Small intestine (tissue), 7 donors: ENCODE measurements at regions not wholly inside any gene's neighbourhood (a gene's known extent, or its start where the extent isn't known, plus 50 kb on each side); places are given as distances from the start of the nearest gene placed in this dataset.

Experiments used
- DNase-seq, 2 donors: peaks; one replicate each; pipeline versions ENCODE4 v3.0.0 to v3.0.0-alpha.2; 2013
- FAIRE-seq: peaks from 2 replicates; lab custom pipeline; 2012; peaks lifted over from hg19 to GRCh38; lab: Jason Lieb, UNC
- H3K27ac ChIP-seq, 3 donors: one replicate each; pipeline ENCODE4 v1.5.1; 2013; ENCODE audit warnings: low read length in 2 of 3, mild to moderate bottlenecking in 2 of 3, control low read depth in 1 of 3, inconsistent platforms in 1 of 3, low read depth in 1 of 3, moderate library complexity in 1 of 3
- H3K27me3 ChIP-seq, 3 donors: one replicate each; pipeline ENCODE4 v1.6.1; 2013; ENCODE audit warnings: low read length in 3 of 3, inconsistent platforms in 1 of 3; ENCODE audit not compliant: control insufficient read depth in 3 of 3, insufficient read depth in 3 of 3
- H3K36me3 ChIP-seq, 3 donors: one replicate each; pipeline ENCODE4 v1.6.1; 2013; ENCODE audit warnings: low read length in 3 of 3, inconsistent platforms in 1 of 3, low read depth in 1 of 3, mild to moderate bottlenecking in 1 of 3, moderate library complexity in 1 of 3; ENCODE audit not compliant: control insufficient read depth in 3 of 3, insufficient read depth in 2 of 3
- H3K4me1 ChIP-seq, 3 donors: one replicate each; pipeline ENCODE4 v1.6.1; 2013; ENCODE audit warnings: low read length in 2 of 3, inconsistent platforms in 1 of 3, low read depth in 1 of 3, mild to moderate bottlenecking in 1 of 3, moderate library complexity in 1 of 3; ENCODE audit not compliant: control insufficient read depth in 3 of 3, insufficient read depth in 2 of 3
- H3K4me3 ChIP-seq, 3 donors: one replicate each; pipeline ENCODE4 v1.5.1; 2013; ENCODE audit warnings: low read length in 3 of 3, control low read depth in 1 of 3, inconsistent platforms in 1 of 3, low read depth in 1 of 3, mild to moderate bottlenecking in 1 of 3, moderate library complexity in 1 of 3
- H3K9me3 ChIP-seq, 2 donors: one replicate each; pipeline ENCODE4 v1.6.1; 2013; ENCODE audit warnings: low read depth in 1 of 2, low read length in 1 of 2; ENCODE audit not compliant: control insufficient read depth in 2 of 2, insufficient read depth in 1 of 2
- WGBS, 3 donors: extraction: QIAGEN DNeasy Blood & Tissue Kit; methylation state at CpG; one replicate each; pipeline ENCODE4 v1.1.7; 2013; 5-methylcytosine and 5-hydroxymethylcytosine counted together
- donor health status: healthy with polysubstance abuse.
- donor health status: control.
- donor health status: control.
- donor health status: Bipolar disorder and iron deficiency.
- donor health status: healthy.

DNA sequence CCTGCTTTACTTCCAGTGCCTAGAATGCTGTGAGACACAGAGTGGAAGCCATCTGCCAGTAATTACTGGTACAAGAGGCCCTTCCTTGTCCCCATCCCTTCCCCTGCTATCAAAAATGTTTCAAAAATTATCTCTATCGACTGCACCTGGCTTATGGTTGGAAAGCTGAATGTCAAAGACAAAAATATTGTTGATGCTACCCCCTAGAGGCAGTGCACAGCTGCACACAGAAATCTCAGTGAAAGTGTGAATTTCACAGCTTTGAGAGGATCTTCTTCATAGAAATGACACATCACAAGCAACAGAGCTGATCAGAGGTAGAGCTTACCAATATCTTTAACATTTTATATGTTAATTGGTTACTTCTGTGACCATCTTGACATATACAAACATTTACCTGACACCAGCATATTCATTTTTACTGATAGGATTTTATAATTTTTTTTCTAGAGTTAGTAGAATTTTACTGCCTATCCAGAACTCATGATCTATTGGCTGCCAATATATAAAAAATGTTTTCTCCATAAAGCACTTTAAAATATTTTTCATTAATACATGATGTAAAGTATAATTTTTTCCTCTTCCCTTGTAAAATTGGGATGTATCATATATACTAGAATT, 138.0 kb downstream of the AACS start:
- Histone ChIP-seq H3K4me3 (no peak overlapping the region), H3K27me3 (peaks cover 0 to 7% (median 4%) of the 10 kb centered on the region in 3 donors), H3K27ac (no peak overlapping the region), H3K36me3 (no peaks in the 10 kb centered on the region), H3K4me1 (no peaks in the 10 kb centered on the region), H3K9me3 (peaks cover 0 to 5% of the 10 kb centered on the region in 2 donors)
- FAIRE-seq (no peak), DNase-seq (peak; percentile 15 to 16)
- WGBS, 3 donors, result 3 to 13% (median 6%) methylated on average over 1 of the region's 1 CpG

DNA sequence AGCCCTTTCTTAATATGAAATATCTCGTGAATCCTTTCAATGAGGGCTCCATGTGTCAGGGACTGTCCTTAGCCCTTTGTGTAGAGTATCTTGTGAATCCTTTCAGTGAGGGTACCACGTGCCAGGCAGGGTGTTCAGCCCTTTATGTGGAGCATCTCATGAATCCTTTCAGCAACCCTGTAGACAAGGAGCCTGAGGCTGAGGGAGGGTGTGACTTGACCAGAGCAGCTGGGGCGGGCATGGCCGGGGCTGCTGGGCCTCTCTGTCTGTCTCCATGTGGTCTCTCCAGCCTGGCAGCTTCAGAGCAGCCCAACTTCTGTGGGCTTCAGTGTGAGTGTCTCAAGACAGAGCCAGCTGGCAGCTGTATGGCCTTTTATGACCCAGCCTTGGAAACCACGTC, 140.2 kb downstream of the AACS start:
- Histone ChIP-seq H3K27ac (no peak overlapping the region), H3K36me3 (no peaks in the 10 kb centered on the region), H3K27me3 (peaks cover 0 to 2% (median 0%) of the 10 kb centered on the region in 3 donors), H3K4me1 (no peaks in the 10 kb centered on the region), H3K4me3 (no peak overlapping the region), H3K9me3 (peaks cover 0 to 4% of the 10 kb centered on the region in 2 donors)
- DNase-seq (no peak), FAIRE-seq (no peak)
- WGBS, 3 donors, result 62 to 64% (median 63%) methylated on average over 5 of the region's 5 CpGs

DNA sequence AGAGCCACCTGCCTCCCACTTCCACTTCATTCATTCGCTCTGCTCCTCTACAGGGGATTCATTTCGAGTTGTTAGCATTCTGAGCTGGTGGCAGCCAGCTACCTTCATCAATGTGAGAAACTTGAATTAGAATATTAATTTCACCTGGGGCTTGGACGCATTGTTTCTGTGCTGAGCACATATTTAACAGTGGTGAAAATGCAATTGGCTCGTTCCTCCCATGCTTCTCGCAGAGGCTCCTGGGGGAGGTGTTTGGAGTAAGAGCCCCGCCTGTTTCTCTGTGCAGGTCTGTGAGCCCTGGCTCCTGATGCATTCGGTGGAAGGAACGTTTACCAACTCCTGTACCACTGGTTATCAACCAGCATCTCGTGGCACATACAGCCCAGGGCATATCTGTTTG, 141.5 kb downstream of the AACS start:
- no peaks in the 10 kb centered on the region for H3K27me3 ChIP-seq
- 57 to 63% (median 58%) methylated on average over 9 of the region's 9 CpGs for WGBS, 3 donors
- no peak for FAIRE-seq

DNA sequence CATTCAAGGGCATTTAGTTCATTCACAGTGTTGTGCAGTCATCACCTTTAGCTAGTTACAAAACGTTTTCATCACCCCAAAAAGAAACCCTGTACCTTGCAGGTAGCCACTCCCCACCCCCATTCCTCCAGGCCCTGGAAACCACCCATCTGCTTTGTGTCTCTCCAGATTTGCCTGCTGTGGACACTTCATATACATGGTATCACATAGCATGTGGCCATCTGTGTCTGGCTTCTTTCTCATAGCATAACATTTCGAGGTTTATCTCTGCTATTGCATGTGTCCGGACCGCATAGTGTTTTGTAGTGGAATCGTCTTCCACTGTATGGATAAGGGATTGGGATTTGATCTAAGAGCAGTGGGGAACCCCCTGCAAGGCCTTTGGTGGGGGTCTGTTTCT, 143.1 kb downstream of the AACS start:
- 65 to 75% (median 68%) methylated on average over 5 of the region's 5 CpGs for WGBS, 3 donors

More for the DNA sequence above, 141.5 kb downstream of the AACS start:
- Histone ChIP-seq H3K9me3 (no peaks in the 10 kb centered on the region), H3K4me1 (no peaks in the 10 kb centered on the region), H3K36me3 (no peaks in the 10 kb centered on the region), H3K27ac (no peak overlapping the region), H3K4me3 (no peak overlapping the region)
- DNase-seq, result no peak

DNA sequence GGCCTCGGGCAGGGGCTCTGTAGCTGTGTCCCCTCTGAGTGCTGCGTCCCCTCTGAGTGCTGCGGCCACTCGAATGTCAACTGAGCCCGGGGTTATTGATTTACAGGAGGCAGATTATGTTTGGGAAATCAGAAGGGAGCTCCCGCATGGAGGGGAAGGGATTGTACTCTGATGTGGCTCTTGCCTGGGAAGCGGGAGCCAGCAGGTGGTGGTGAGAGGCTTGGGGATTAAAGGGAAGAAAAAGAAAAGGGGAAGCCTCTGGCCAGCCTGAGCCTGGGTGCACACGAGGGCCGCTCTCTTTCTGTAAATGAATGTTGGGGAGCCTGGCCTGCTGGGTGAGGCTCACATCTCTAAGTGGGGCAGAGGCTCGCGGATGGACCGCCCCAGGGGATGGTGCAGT, 143.7 kb downstream of the AACS start:
- Histone ChIP-seq H3K36me3 (no peaks in the 10 kb centered on the region), H3K27ac (no peak overlapping the region), H3K9me3 (no peaks in the 10 kb centered on the region), H3K4me3 (no peak overlapping the region), H3K27me3 (no peaks in the 10 kb centered on the region), H3K4me1 (no peaks in the 10 kb centered on the region)
- no peak for FAIRE-seq
- 39 to 68% (median 44%) methylated on average over 9 to 12 of the region's 12 CpGs for WGBS, 3 donors
- DNase-seq, result no peak

More for the DNA sequence above, 143.1 kb downstream of the AACS start:
- DNase-seq, result no peak
- H3K4me3 ChIP-seq, result no peak overlapping the region
- no peaks in the 10 kb centered on the region for H3K36me3 ChIP-seq
- H3K27ac ChIP-seq, result no peak overlapping the region
- FAIRE-seq, result no peak
- no peaks in the 10 kb centered on the region for H3K27me3 ChIP-seq
- no peaks in the 10 kb centered on the region for H3K9me3 ChIP-seq
- H3K4me1 ChIP-seq, result no peaks in the 10 kb centered on the region

DNA sequence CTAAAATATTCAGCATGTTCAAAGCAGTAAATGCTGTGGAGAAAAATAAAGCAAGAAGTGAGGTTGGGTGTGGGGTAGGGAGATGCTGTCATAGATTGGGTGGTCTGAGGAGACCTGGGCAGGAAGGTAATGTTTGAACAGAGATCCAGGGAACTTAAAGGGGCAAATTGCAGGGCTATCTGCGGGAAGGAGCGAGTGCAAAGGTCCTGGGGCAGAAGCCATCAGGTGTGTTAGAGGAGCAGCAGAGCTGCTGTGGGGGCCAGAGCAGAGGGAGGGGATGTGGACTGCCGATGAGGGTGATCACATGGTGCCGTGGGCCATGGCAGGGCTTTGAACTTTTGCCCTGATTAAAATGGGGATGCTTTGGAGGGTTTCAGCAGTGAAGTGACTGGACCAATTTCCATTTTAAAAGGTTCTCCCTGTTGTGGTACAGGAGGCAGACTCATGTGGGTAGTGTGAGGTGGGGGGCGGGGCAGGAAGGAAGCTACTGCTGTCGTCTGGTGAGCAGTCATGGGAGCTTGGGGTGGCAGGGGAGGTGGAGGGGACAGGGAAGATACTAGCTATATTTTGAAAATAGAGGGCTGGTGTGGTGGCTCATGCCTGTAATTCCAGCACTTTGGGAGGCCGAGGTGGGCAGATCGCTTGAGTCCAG, 145.0 kb downstream of the AACS start:
- Histone ChIP-seq H3K36me3 (no peaks in the 10 kb centered on the region), H3K9me3 (peaks cover 0 to 4% of the 10 kb centered on the region in 2 donors), H3K4me1 (no peaks in the 10 kb centered on the region), H3K27ac (no peak overlapping the region), H3K4me3 (no peak overlapping the region), H3K27me3 (no peaks in the 10 kb centered on the region)
- FAIRE-seq (no peak), DNase-seq (no peak)
- WGBS, 3 donors, result 69 to 80% (median 71%) methylated on average over 8 of the region's 8 CpGs

DNA sequence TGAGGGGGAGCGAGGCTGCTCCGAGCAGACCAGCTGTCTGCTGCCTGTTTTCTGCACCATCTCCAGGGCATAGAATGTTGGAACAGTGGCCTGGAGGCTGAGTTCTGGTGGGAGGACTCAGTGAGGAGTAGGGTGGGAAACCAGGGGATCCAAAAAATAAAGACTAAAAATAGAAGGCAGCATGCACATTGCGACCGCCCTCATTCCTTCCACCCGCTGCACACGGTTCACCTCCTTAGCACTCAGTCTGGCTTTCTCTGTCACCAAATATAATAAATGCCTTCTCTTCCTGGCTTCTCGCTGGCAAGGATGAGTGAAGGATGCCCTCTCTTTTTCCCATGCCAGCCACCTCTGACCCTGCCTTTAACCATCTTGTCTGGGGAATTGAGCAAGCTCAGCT, 146.2 kb downstream of the AACS start:
- Histone ChIP-seq H3K4me3 (no peak overlapping the region), H3K36me3 (no peaks in the 10 kb centered on the region), H3K27me3 (no peaks in the 10 kb centered on the region), H3K27ac (no peak overlapping the region), H3K9me3 (peaks cover 0 to 4% of the 10 kb centered on the region in 2 donors), H3K4me1 (no peaks in the 10 kb centered on the region)
- WGBS, 3 donors, result 76 to 83% (median 82%) methylated on average over 7 of the region's 7 CpGs
- DNase-seq (no peak), FAIRE-seq (no peak)

DNA sequence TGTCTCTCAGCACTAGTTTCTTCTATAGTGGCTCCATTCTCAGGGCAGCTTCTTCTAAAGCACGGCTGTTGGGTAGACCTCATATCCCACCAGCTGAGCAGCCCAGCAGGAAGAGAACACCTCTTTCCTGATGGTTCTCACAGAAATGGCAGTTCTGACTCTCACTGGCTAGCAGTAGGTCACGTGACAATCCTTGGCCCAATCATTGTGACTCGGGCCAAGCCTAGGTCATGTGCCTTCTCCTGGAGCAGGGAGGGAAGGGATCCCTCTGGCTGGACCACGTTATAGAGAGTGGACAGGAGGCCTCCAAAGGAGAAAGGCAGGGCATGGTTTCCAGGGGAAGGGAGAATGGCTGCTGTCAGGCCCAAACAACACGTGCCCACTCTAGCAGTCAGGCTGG, 149.1 kb downstream of the AACS start:
- no peak overlapping the region for H3K27ac ChIP-seq
- 73 to 81% (median 74%) methylated on average over 5 of the region's 5 CpGs for WGBS, 3 donors
- no peak overlapping the region for H3K4me3 ChIP-seq
- no peaks in the 10 kb centered on the region for H3K36me3 ChIP-seq
- no peaks in the 10 kb centered on the region for H3K4me1 ChIP-seq
- DNase-seq, result no peak
- FAIRE-seq, result no peak
- peaks cover 0 to 4% (median 0%) of the 10 kb centered on the region in 3 donors for H3K27me3 ChIP-seq
- H3K9me3 ChIP-seq, result peaks cover 0 to 4% of the 10 kb centered on the region in 2 donors
